ENCODE measurements at regions not wholly inside any gene's neighbourhood (a gene's known extent, or its start where the extent isn't known, plus 50 kb on each side); places are given as distances from the start of the nearest gene placed in this dataset.

DNA sequence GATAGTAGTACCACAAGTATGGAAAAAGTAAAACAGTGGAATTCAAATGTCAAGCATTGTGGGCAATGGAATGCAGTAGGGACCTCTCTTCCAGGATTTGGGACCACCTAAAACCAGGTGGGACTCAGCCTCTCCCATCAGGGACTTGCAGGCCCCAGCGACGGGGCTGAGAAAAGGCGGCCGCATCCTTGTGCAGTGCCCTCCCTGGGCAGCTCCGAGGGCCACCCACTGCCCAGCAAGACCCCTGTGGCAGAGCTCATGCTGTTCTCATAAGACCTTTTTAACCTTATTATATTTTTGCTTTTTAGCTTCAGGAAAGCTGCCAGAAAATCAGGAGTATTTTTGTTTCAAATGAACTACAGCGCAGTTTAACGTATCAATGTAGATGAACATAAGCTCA lies 142.6 kb upstream of the RPS6KA2 start:
- TF ChIP-seq, protein P1, sequence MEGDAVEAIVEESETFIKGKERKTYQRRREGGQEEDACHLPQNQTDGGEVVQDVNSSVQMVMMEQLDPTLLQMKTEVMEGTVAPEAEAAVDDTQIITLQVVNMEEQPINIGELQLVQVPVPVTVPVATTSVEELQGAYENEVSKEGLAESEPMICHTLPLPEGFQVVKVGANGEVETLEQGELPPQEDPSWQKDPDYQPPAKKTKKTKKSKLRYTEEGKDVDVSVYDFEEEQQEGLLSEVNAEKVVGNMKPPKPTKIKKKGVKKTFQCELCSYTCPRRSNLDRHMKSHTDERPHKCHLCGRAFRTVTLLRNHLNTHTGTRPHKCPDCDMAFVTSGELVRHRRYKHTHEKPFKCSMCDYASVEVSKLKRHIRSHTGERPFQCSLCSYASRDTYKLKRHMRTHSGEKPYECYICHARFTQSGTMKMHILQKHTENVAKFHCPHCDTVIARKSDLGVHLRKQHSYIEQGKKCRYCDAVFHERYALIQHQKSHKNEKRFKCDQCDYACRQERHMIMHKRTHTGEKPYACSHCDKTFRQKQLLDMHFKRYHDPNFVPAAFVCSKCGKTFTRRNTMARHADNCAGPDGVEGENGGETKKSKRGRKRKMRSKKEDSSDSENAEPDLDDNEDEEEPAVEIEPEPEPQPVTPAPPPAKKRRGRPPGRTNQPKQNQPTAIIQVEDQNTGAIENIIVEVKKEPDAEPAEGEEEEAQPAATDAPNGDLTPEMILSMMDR (IDR thresholded peaks at IDR 0.05; ENCODE audit: extremely low read depth in 1 of 2, insufficient read depth in 1 of 2, low read depth in 1 of 2, low read length in 2 of 2) = no peak
- TF ChIP-seq POLR2A (IDR thresholded peaks at IDR 0.05; ENCODE audit: low read depth, low read length) = no peak
- no peak for TF ChIP-seq EZH2 (IDR thresholded peaks at IDR 0.05; ENCODE audit: borderline replicate concordance, low read depth, low read length, severe bottlenecking)
- no peak for TF ChIP-seq POLR2AphosphoS5 (IDR thresholded peaks at IDR 0.05; ENCODE audit: insufficient read depth, low read depth, low read length)
- TF ChIP-seq, protein P2, sequence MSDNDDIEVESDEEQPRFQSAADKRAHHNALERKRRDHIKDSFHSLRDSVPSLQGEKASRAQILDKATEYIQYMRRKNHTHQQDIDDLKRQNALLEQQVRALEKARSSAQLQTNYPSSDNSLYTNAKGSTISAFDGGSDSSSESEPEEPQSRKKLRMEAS (IDR thresholded peaks at IDR 0.05; ENCODE audit: insufficient read depth, insufficient read length) = no peak
- no peak for TF ChIP-seq GATA2 (IDR thresholded peaks at IDR 0.05; ENCODE audit: insufficient read depth, insufficient read length, low read depth, low read length)
- no peak for TF ChIP-seq JUN (IDR thresholded peaks at IDR 0.05; ENCODE audit: borderline replicate concordance, insufficient read depth, insufficient read length, low read depth)
- no peak for TF ChIP-seq FOS (IDR thresholded peaks at IDR 0.05; ENCODE audit: borderline replicate concordance, insufficient read depth, low read length)
- TF ChIP-seq MYC (IDR thresholded peaks at IDR 0.05; ENCODE audit: low read depth, low read length) = no peak

All from endothelial cell of umbilical vein (primary cell).